ENCODE measurements at regions not wholly inside any gene's neighbourhood (a gene's known extent, or its start where the extent isn't known, plus 50 kb on each side); places are given as distances from the start of the nearest gene placed in this dataset.

DNA sequence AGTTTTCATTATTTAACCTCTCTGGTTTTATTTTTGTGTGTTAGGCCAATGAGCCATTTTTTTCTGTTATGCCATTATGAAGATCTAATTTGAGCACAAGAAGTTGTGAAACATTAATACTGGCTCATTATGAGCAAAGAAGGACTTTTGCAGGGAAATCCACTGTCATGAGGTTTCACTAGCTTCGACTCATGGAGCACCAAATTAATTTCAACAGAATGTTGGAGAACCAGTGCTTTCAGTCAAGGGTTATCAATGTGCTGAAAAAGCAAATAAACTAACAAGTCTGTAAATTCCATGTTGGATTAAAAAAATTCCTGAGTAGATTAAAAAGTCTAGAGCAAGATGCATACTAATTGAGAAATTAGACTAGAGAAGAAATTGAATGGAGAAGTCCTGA, 594.2 kb upstream of the FZD8 start:
- H3K9ac ChIP-seq (ENCODE audit: low read depth in 1 of 2, low read length in 2 of 2), result no peak overlapping the region
- no peaks in the 10 kb centered on the region for H3K9me3 ChIP-seq (ENCODE audit: control insufficient read depth in 2 of 2, low read length in 2 of 2)
- no peak overlapping the region for H3K4me3 ChIP-seq (ENCODE audit: low read length in 2 of 2)
- H3K27ac ChIP-seq (ENCODE audit: low read depth in 2 of 2, low read length in 2 of 2), result no peak overlapping the region
- H3K36me3 ChIP-seq (ENCODE audit: control insufficient read depth in 2 of 2, insufficient read depth in 2 of 2, low read length in 2 of 2), result no peaks in the 10 kb centered on the region
- H3K27me3 ChIP-seq (ENCODE audit: control insufficient read depth in 2 of 2, insufficient read depth in 2 of 2, low read length in 2 of 2), result no peaks in the 10 kb centered on the region
- H3K4me1 ChIP-seq (ENCODE audit: control insufficient read depth in 2 of 2, insufficient read depth in 2 of 2, low read length in 2 of 2), result no peaks in the 10 kb centered on the region

DNA sequence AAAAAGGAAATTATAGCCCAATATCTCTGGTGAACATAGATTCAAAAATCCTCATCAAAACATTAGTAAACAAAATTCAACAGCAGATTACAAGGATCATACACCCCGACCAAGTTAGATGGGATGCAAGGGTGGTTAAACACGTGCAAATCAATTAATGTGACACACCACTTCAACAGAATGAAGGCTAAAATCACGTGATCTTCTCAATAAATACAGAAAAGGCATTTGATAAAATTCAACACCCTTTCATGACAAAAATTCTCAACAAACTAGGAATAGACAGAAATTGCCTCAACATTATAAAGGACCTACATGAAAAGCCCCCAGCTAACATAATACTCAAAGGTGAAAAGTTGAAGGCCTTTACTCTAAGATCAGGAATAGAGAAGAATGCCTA, 590.8 kb upstream of the FZD8 start:
- Histone ChIP-seq H3K27me3 (ENCODE audit: control insufficient read depth in 2 of 2, insufficient read depth in 2 of 2, low read length in 2 of 2) (no peaks in the 10 kb centered on the region), H3K27ac (ENCODE audit: low read depth in 2 of 2, low read length in 2 of 2) (no peak overlapping the region), H3K9ac (ENCODE audit: low read depth in 1 of 2, low read length in 2 of 2) (no peak overlapping the region), H3K36me3 (ENCODE audit: control insufficient read depth in 2 of 2, insufficient read depth in 2 of 2, low read length in 2 of 2) (no peaks in the 10 kb centered on the region), H3K9me3 (ENCODE audit: control insufficient read depth in 2 of 2, low read length in 2 of 2) (no peaks in the 10 kb centered on the region), H3K4me1 (ENCODE audit: control insufficient read depth in 2 of 2, insufficient read depth in 2 of 2, low read length in 2 of 2) (no peaks in the 10 kb centered on the region), H3K4me3 (ENCODE audit: low read length in 2 of 2) (no peak overlapping the region)

DNA sequence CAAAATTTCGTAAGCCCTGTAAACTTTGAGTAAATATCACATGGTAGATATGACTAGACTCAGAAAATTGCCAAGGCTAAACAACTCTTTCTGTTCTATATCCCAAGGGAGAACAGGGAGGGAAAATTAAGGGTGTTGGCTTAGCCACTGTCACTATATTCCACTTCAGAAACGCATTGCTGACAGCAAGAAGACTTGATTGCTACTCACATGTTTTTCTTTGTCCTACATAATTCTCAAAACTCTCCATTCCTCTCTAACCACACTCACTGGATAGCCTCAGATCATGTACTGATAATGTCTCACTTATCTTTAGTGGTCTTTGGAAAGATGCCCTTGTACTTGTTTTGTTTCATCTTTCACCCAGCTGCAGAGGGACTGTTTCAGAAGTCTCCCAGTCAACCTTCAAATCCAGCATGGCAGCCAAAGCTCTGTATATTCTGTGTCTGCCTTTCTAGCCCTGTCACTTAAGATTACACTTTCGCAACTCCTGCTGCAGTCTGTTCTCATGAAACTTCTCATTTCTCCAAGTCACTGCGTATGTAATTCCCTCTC, 582.4 kb upstream of the FZD8 start:
- H3K27me3 ChIP-seq (ENCODE audit: control insufficient read depth in 2 of 2, insufficient read depth in 2 of 2, low read length in 2 of 2), result no peaks in the 10 kb centered on the region
- H3K36me3 ChIP-seq (ENCODE audit: control insufficient read depth in 2 of 2, insufficient read depth in 2 of 2, low read length in 2 of 2), result no peaks in the 10 kb centered on the region
- no peak overlapping the region for H3K4me3 ChIP-seq (ENCODE audit: low read length in 2 of 2)
- no peaks in the 10 kb centered on the region for H3K4me1 ChIP-seq (ENCODE audit: control insufficient read depth in 2 of 2, insufficient read depth in 2 of 2, low read length in 2 of 2)
- H3K9ac ChIP-seq (ENCODE audit: low read depth in 1 of 2, low read length in 2 of 2), result no peak overlapping the region
- H3K27ac ChIP-seq (ENCODE audit: low read depth in 2 of 2, low read length in 2 of 2), result no peak overlapping the region
- H3K9me3 ChIP-seq (ENCODE audit: control insufficient read depth in 2 of 2, low read length in 2 of 2), result no peaks in the 10 kb centered on the region

DNA sequence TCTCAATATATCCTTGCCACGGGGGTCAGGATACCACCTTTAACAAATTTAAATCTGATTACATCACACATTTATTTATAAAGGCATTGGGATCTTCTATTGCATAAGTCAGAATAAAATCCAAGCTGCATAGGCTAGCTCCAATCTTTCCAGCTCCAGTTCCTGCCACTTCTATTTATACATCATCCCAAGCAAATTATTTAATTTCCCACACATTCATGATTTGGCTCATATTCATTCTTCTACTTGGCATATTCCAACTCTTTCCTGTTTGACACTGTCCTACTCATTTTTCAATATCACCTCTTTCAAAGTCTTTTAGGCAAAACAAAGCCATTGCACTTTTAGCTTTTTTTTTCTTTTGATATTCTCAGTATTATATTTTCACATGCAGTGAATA, 579.0 kb upstream of the FZD8 start:
- H3K36me3 ChIP-seq (ENCODE audit: control insufficient read depth in 2 of 2, insufficient read depth in 2 of 2, low read length in 2 of 2), result no peaks in the 10 kb centered on the region
- H3K9me3 ChIP-seq (ENCODE audit: control insufficient read depth in 2 of 2, low read length in 2 of 2), result no peaks in the 10 kb centered on the region
- H3K27me3 ChIP-seq (ENCODE audit: control insufficient read depth in 2 of 2, insufficient read depth in 2 of 2, low read length in 2 of 2), result no peaks in the 10 kb centered on the region
- no peak overlapping the region for H3K27ac ChIP-seq (ENCODE audit: low read depth in 2 of 2, low read length in 2 of 2)
- no peak overlapping the region for H3K4me3 ChIP-seq (ENCODE audit: low read length in 2 of 2)
- H3K9ac ChIP-seq (ENCODE audit: low read depth in 1 of 2, low read length in 2 of 2), result no peak overlapping the region
- H3K4me1 ChIP-seq (ENCODE audit: control insufficient read depth in 2 of 2, insufficient read depth in 2 of 2, low read length in 2 of 2), result no peaks in the 10 kb centered on the region

DNA sequence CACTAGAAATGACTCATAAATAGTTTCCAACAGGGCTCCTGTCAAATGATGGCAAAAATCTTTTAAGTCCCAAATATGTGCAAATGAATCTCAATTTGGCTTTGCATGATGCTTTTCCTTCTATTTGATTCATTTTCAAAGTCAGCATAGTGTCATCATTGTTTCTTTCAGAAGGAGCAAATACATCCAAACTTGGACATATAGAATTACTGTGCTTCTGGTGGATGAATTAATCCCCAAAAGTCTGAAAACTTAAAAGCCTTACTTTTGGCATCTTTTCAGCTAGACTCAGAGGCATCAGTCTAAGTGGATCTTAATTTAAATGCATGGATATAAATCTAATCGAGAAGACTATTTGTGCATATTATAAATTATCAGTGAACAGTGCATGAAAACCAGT, 578.1 kb upstream of the FZD8 start:
- no peak overlapping the region for H3K9ac ChIP-seq (ENCODE audit: low read depth in 1 of 2, low read length in 2 of 2)
- no peak overlapping the region for H3K27ac ChIP-seq (ENCODE audit: low read depth in 2 of 2, low read length in 2 of 2)
- no peak overlapping the region for H3K4me3 ChIP-seq (ENCODE audit: low read length in 2 of 2)
- H3K4me1 ChIP-seq (ENCODE audit: control insufficient read depth in 2 of 2, insufficient read depth in 2 of 2, low read length in 2 of 2), result no peaks in the 10 kb centered on the region
- no peaks in the 10 kb centered on the region for H3K9me3 ChIP-seq (ENCODE audit: control insufficient read depth in 2 of 2, low read length in 2 of 2)
- no peaks in the 10 kb centered on the region for H3K36me3 ChIP-seq (ENCODE audit: control insufficient read depth in 2 of 2, insufficient read depth in 2 of 2, low read length in 2 of 2)
- no peaks in the 10 kb centered on the region for H3K27me3 ChIP-seq (ENCODE audit: control insufficient read depth in 2 of 2, insufficient read depth in 2 of 2, low read length in 2 of 2)

DNA sequence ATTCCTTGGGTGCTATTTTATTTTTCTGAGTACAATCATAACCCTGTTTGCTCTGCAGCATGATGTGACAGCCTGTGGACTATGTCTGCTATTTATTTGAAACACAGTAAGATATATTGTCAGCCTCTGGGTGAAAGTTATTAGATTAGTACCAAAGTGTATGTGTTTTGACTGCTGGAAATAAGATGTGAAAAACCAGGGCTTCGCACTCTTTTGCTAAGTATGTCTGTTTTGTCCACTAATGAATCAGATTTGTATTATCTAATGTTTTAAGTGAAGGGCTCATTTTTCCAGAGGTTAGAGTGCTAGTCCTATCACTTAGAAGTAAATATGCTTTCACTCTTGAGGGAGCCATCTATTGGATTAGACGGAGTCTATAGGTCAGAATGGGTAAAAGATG, 569.8 kb upstream of the FZD8 start:
- no peaks in the 10 kb centered on the region for H3K9me3 ChIP-seq (ENCODE audit: control insufficient read depth in 2 of 2, low read length in 2 of 2)
- no peaks in the 10 kb centered on the region for H3K27me3 ChIP-seq (ENCODE audit: control insufficient read depth in 2 of 2, insufficient read depth in 2 of 2, low read length in 2 of 2)
- no peak overlapping the region for H3K27ac ChIP-seq (ENCODE audit: low read depth in 2 of 2, low read length in 2 of 2)
- no peaks in the 10 kb centered on the region for H3K4me1 ChIP-seq (ENCODE audit: control insufficient read depth in 2 of 2, insufficient read depth in 2 of 2, low read length in 2 of 2)
- no peak overlapping the region for H3K4me3 ChIP-seq (ENCODE audit: low read length in 2 of 2)
- no peak overlapping the region for H3K9ac ChIP-seq (ENCODE audit: low read depth in 1 of 2, low read length in 2 of 2)
- H3K36me3 ChIP-seq (ENCODE audit: control insufficient read depth in 2 of 2, insufficient read depth in 2 of 2, low read length in 2 of 2), result no peaks in the 10 kb centered on the region

DNA sequence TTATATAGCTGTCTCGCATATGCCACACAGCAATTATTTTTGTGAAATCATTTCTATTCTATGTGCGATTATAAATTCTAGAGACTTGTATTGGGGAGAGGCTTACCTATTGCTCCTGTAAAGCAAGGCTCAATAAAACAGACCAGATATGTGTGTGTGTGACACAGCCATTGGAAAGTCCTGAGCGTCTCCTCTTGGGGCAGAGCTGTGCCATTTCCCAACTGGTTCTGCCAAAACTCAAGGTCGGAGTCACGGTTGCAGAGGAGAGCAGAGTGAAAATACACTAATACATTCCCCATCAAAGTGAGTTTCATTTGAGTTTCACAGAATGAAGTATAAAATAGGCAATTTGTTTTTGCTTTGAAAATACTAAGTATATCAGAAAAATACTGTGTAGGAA, 567.4 kb upstream of the FZD8 start:
- Histone ChIP-seq H3K4me3 (ENCODE audit: low read length in 2 of 2) (no peak overlapping the region), H3K4me1 (ENCODE audit: control insufficient read depth in 2 of 2, insufficient read depth in 2 of 2, low read length in 2 of 2) (no peaks in the 10 kb centered on the region), H3K9me3 (ENCODE audit: control insufficient read depth in 2 of 2, low read length in 2 of 2) (no peaks in the 10 kb centered on the region), H3K27me3 (ENCODE audit: control insufficient read depth in 2 of 2, insufficient read depth in 2 of 2, low read length in 2 of 2) (no peaks in the 10 kb centered on the region), H3K9ac (ENCODE audit: low read depth in 1 of 2, low read length in 2 of 2) (no peak overlapping the region), H3K36me3 (ENCODE audit: control insufficient read depth in 2 of 2, insufficient read depth in 2 of 2, low read length in 2 of 2) (no peaks in the 10 kb centered on the region), H3K27ac (ENCODE audit: low read depth in 2 of 2, low read length in 2 of 2) (no peak overlapping the region)

DNA sequence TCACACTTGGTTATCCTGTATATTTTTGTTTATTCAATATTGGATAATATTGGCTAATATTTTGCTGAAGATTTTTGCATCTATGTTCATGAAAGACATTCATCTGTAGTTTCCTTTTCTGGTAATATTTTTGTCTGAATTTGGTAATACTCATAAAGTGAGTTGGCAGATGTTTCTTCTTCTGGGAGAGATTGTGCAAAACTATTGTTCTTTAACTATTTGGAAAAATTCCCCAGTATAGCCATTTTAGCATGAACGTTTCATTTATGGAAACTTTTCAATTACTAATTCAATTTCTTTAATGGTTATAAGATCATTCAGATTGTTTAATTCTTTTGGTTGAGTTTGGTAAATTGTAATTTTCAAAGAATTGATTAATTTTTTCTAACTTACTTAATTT, 560.8 kb upstream of the FZD8 start:
- no peak overlapping the region for H3K4me3 ChIP-seq (ENCODE audit: low read length in 2 of 2)
- H3K27ac ChIP-seq (ENCODE audit: low read depth in 2 of 2, low read length in 2 of 2), result no peak overlapping the region
- no peaks in the 10 kb centered on the region for H3K27me3 ChIP-seq (ENCODE audit: control insufficient read depth in 2 of 2, insufficient read depth in 2 of 2, low read length in 2 of 2)
- H3K9ac ChIP-seq (ENCODE audit: low read depth in 1 of 2, low read length in 2 of 2), result no peak overlapping the region
- H3K4me1 ChIP-seq (ENCODE audit: control insufficient read depth in 2 of 2, insufficient read depth in 2 of 2, low read length in 2 of 2), result no peaks in the 10 kb centered on the region
- H3K9me3 ChIP-seq (ENCODE audit: control insufficient read depth in 2 of 2, low read length in 2 of 2), result no peaks in the 10 kb centered on the region
- no peaks in the 10 kb centered on the region for H3K36me3 ChIP-seq (ENCODE audit: control insufficient read depth in 2 of 2, insufficient read depth in 2 of 2, low read length in 2 of 2)

DNA sequence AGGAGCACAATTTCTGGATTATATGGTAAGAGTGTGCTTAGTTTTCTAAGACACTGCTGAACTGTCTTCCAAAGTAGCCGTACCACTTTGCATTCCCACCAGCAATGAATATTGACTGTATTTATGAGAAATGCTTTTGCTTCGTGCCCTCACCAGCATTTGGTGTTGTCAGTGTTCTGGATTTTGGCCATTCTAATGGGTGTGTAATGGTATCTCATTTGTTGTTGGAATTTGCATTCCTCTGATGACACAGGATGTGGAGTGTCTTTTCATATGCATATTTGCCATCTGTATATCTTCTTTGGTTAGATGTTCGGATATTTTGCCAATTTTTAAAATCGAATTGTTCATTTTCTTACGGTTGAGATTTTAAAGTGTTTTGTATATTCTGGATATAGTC, 558.5 kb upstream of the FZD8 start:
- no peak overlapping the region for H3K27ac ChIP-seq (ENCODE audit: low read depth in 2 of 2, low read length in 2 of 2)
- no peak overlapping the region for H3K9ac ChIP-seq (ENCODE audit: low read depth in 1 of 2, low read length in 2 of 2)
- H3K27me3 ChIP-seq (ENCODE audit: control insufficient read depth in 2 of 2, insufficient read depth in 2 of 2, low read length in 2 of 2), result no peaks in the 10 kb centered on the region
- H3K4me3 ChIP-seq (ENCODE audit: low read length in 2 of 2), result no peak overlapping the region
- H3K36me3 ChIP-seq (ENCODE audit: control insufficient read depth in 2 of 2, insufficient read depth in 2 of 2, low read length in 2 of 2), result no peaks in the 10 kb centered on the region
- H3K9me3 ChIP-seq (ENCODE audit: control insufficient read depth in 2 of 2, low read length in 2 of 2), result no peaks in the 10 kb centered on the region
- H3K4me1 ChIP-seq (ENCODE audit: control insufficient read depth in 2 of 2, insufficient read depth in 2 of 2, low read length in 2 of 2), result no peaks in the 10 kb centered on the region

DNA sequence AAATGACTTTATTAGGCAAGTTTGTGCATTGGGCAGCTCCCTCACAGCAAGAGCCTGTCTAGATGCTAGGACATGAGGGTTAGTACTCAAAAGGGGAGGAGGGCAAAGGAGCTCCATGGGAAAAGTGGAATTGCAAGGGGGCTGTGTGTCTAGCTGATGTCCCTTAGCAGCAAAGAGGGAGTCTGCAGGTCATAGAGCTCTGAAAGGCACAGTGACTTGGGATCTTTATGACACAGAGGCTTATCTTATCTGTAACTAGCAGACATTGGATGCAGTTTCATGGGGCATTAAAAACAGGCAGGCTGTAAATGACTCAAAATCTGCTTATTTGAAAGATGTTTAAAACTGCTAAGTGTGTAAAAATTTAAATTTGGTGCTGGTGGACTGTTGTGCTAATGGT, 556.2 kb upstream of the FZD8 start:
- Histone ChIP-seq H3K27ac (ENCODE audit: low read depth in 2 of 2, low read length in 2 of 2) (no peak overlapping the region), H3K4me3 (ENCODE audit: low read length in 2 of 2) (no peak overlapping the region), H3K9ac (ENCODE audit: low read depth in 1 of 2, low read length in 2 of 2) (no peak overlapping the region), H3K27me3 (ENCODE audit: control insufficient read depth in 2 of 2, insufficient read depth in 2 of 2, low read length in 2 of 2) (no peaks in the 10 kb centered on the region), H3K36me3 (ENCODE audit: control insufficient read depth in 2 of 2, insufficient read depth in 2 of 2, low read length in 2 of 2) (no peaks in the 10 kb centered on the region), H3K4me1 (ENCODE audit: control insufficient read depth in 2 of 2, insufficient read depth in 2 of 2, low read length in 2 of 2) (no peaks in the 10 kb centered on the region), H3K9me3 (ENCODE audit: control insufficient read depth in 2 of 2, low read length in 2 of 2) (no peaks in the 10 kb centered on the region)

DNA sequence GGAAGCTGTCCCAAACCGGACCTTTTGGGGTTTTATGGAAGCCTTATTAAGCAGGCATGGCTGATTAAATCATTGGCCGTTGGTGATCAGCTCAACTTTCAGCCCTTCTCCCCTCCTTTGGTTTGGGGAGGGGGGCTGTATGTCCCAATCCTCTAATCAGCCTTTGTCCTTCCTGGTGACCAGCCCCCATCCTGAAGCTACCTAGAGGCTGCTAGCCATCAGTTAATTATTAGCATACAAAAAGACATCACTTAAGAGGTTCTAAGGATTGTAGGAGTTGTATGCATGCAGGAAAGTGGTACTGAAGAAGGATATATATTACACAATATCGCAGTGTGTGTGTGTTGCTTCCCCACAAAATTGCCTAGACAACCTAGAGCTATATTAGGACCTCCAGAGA, 553.3 kb upstream of the FZD8 start:
- Histone ChIP-seq H3K9ac (ENCODE audit: low read depth in 1 of 2, low read length in 2 of 2) (no peak overlapping the region), H3K27me3 (ENCODE audit: control insufficient read depth in 2 of 2, insufficient read depth in 2 of 2, low read length in 2 of 2) (no peaks in the 10 kb centered on the region), H3K36me3 (ENCODE audit: control insufficient read depth in 2 of 2, insufficient read depth in 2 of 2, low read length in 2 of 2) (no peaks in the 10 kb centered on the region), H3K9me3 (ENCODE audit: control insufficient read depth in 2 of 2, low read length in 2 of 2) (no peaks in the 10 kb centered on the region), H3K27ac (ENCODE audit: low read depth in 2 of 2, low read length in 2 of 2) (no peak overlapping the region), H3K4me3 (ENCODE audit: low read length in 2 of 2) (no peak overlapping the region), H3K4me1 (ENCODE audit: control insufficient read depth in 2 of 2, insufficient read depth in 2 of 2, low read length in 2 of 2) (no peaks in the 10 kb centered on the region)
